ENCODE measurements at regions not wholly inside any gene's neighbourhood (a gene's known extent, or its start where the extent isn't known, plus 50 kb on each side); places are given as distances from the start of the nearest gene placed in this dataset.

DNA sequence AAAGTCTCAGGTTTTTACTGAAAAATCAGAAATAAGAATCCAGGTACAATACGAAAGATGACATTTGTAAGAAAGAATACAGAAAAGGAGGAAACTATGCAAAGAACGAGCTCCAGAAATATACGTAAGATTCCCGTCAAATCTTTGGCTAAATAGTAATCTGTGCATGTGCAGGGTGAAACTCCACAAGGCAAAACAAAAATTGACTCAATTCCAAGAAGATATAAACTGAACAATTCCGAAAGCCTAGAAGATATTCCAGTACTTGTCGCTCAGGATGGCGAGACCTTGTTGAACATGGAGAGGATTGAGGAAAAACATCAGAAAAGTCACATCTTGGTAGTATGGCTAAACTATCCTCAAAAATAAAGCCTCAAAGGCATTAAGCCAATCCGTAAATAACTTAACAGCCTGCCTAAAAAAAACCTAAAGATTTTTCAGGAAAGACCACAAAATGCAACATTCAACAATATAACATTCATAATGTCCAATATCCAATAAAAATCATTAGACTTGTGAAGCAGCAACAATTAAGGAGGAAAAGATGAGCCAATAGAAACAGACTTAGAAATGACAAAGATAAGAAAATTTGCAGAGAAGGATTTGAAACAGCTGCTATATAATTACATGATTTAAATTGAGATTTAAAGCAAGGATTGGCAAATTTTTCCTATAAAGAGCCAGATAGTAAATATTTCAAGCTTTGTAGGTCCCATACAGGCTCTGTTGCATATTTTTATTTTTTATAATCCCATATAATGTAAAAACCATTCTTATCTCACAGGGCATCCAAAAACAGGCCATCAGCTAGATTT is 166.4 kb upstream of the UBASH3B start:
- H3K27me3 ChIP-seq, result no peaks in the 10 kb centered on the region
- H3K36me3 ChIP-seq, result no peaks in the 10 kb centered on the region
- H3K4me1 ChIP-seq, result peaks cover 18% of the 10 kb centered on the region
- intact Hi-C loops (cut with DNase I), result no loop called here
- no peaks in the 10 kb centered on the region for H3K9me3 ChIP-seq
- H3K27ac ChIP-seq, result no peak overlapping the region
- no peak overlapping the region for H3K4me3 ChIP-seq
- no peak for DNase-seq (ENCODE audit: extremely low spot score in 2 of 2)
- no peak for TF ChIP-seq POLR2AphosphoS5 (IDR thresholded peaks at IDR 0.05; ENCODE audit: insufficient read depth in 1 of 2, low read depth in 1 of 2)
- no peak for TF ChIP-seq POLR2A (IDR thresholded peaks at IDR 0.05)

- no peak for TF ChIP-seq POLR2A (IDR thresholded peaks at IDR 0.05)
- TF ChIP-seq, protein P1, sequence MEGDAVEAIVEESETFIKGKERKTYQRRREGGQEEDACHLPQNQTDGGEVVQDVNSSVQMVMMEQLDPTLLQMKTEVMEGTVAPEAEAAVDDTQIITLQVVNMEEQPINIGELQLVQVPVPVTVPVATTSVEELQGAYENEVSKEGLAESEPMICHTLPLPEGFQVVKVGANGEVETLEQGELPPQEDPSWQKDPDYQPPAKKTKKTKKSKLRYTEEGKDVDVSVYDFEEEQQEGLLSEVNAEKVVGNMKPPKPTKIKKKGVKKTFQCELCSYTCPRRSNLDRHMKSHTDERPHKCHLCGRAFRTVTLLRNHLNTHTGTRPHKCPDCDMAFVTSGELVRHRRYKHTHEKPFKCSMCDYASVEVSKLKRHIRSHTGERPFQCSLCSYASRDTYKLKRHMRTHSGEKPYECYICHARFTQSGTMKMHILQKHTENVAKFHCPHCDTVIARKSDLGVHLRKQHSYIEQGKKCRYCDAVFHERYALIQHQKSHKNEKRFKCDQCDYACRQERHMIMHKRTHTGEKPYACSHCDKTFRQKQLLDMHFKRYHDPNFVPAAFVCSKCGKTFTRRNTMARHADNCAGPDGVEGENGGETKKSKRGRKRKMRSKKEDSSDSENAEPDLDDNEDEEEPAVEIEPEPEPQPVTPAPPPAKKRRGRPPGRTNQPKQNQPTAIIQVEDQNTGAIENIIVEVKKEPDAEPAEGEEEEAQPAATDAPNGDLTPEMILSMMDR (IDR thresholded peaks at IDR 0.05), result no peak
- TF ChIP-seq POLR2AphosphoS5 (IDR thresholded peaks at IDR 0.05; ENCODE audit: insufficient read depth in 1 of 2, low read depth in 1 of 2), result no peak
Observed at GRCh38 chr11:122487669-122488068, 167.9 kb upstream of the UBASH3B start.

GRCh38 chr11:122486793-122487495 is 168.6 kb upstream of the UBASH3B start:
- no peak for DNase-seq (ENCODE audit: extremely low spot score in 2 of 2)
- intact Hi-C loops (cut with DNase I), result no loop called here
- H3K27me3 ChIP-seq, result no peaks in the 10 kb centered on the region

More at GRCh38 chr11:122487669-122488068, 167.9 kb upstream of the UBASH3B start:
- H3K4me1 ChIP-seq, result peaks cover 15% of the 10 kb centered on the region
- H3K27me3 ChIP-seq, result no peaks in the 10 kb centered on the region
- intact Hi-C loops (cut with DNase I), result no loop called here
- no peak overlapping the region for H3K4me3 ChIP-seq
- no peak for DNase-seq (ENCODE audit: extremely low spot score in 2 of 2)
- no peaks in the 10 kb centered on the region for H3K36me3 ChIP-seq
- no peak overlapping the region for H3K27ac ChIP-seq
- peaks cover 9% of the 10 kb centered on the region for H3K9me3 ChIP-seq

GRCh38 chr11:122478986-122479385 is 176.5 kb upstream of the UBASH3B start:
- DNase-seq (ENCODE audit: extremely low spot score in 2 of 2), result no peak
- peak overlapping the region; percentile 35 for H3K27ac ChIP-seq
- H3K4me1 ChIP-seq, result no peaks in the 10 kb centered on the region
- TF ChIP-seq POLR2A (IDR thresholded peaks at IDR 0.05) (no peak), POLR2AphosphoS5 (IDR thresholded peaks at IDR 0.05; ENCODE audit: insufficient read depth in 1 of 2, low read depth in 1 of 2) (no peak)
- TF ChIP-seq, protein P1 (IDR thresholded peaks at IDR 0.05), result no peak
- no peaks in the 10 kb centered on the region for H3K36me3 ChIP-seq
- H3K9me3 ChIP-seq, result peaks cover 9% of the 10 kb centered on the region
- H3K4me3 ChIP-seq, result no peak overlapping the region
- H3K27me3 ChIP-seq, result no peaks in the 10 kb centered on the region
- intact Hi-C loops (cut with DNase I), result no loop called here

More at GRCh38 chr11:122486793-122487495, 168.6 kb upstream of the UBASH3B start:
- TF ChIP-seq, protein P1 (IDR thresholded peaks at IDR 0.05), result no peak
- no peak for TF ChIP-seq POLR2A (IDR thresholded peaks at IDR 0.05)
- no peak for TF ChIP-seq POLR2AphosphoS5 (IDR thresholded peaks at IDR 0.05; ENCODE audit: insufficient read depth in 1 of 2, low read depth in 1 of 2)
- Histone ChIP-seq H3K9me3 (peaks cover 9% of the 10 kb centered on the region), H3K4me1 (peaks cover 10% of the 10 kb centered on the region), H3K4me3 (no peak overlapping the region), H3K36me3 (no peaks in the 10 kb centered on the region), H3K27ac (no peak overlapping the region)

- no peak for TF ChIP-seq POLR2A (IDR thresholded peaks at IDR 0.05)
- TF ChIP-seq POLR2AphosphoS5 (IDR thresholded peaks at IDR 0.05; ENCODE audit: insufficient read depth in 1 of 2, low read depth in 1 of 2), result no peak
- TF ChIP-seq, protein P1 (IDR thresholded peaks at IDR 0.05), result no peak
- H3K36me3 ChIP-seq, result no peaks in the 10 kb centered on the region
- no peaks in the 10 kb centered on the region for H3K27me3 ChIP-seq
- no peak for DNase-seq (ENCODE audit: extremely low spot score in 2 of 2)
- H3K4me3 ChIP-seq, result no peak overlapping the region
- no peak overlapping the region for H3K27ac ChIP-seq
- H3K4me1 ChIP-seq, result no peaks in the 10 kb centered on the region
- intact Hi-C loops (cut with DNase I), result no loop called here
- peaks cover 3% of the 10 kb centered on the region for H3K9me3 ChIP-seq
Observed at GRCh38 chr11:122468965-122469364, 186.6 kb upstream of the UBASH3B start.

Data from vagina (tissue), 2 donors.